ENCODE measurements at regions not wholly inside any gene's neighbourhood (a gene's known extent, or its start where the extent isn't known, plus 50 kb on each side); places are given as distances from the start of the nearest gene placed in this dataset.

DNA sequence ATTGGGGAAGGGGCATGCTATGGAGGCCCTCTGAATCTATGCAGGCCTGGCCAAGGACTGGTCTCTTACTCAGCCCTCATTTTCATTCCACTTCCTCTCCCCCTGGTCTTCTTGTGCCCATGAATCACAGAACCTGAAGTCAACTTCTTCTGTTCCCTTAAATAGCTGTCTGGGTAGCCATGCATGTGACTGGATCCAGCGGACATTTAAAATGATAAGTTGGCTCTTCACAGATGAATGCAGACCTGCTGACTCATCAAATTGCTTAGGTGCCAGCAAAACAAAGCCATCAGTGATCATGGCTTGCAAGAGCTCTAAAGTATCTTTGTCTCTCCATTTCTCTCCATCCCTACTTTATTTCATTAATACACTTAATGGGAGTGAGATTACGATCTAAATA lies 90.1 kb upstream of the CADPS start (continued):
- TF ChIP-seq FOSL2 (IDR thresholded peaks at IDR 0.05; ENCODE audit: borderline replicate concordance, low read depth), result peak; percentile 35; the same call in 1 of the 2 replicates
- TF ChIP-seq TAF1 (IDR thresholded peaks at IDR 0.05; ENCODE audit: borderline replicate concordance, low read depth, low read length), result no peak
- TF ChIP-seq IRF3 (IDR thresholded peaks at IDR 0.05; ENCODE audit: low read depth, low read length), result no peak
- no peak for TF ChIP-seq RCOR1 (IDR thresholded peaks at IDR 0.05; ENCODE audit: low read length)
- TF ChIP-seq CTCF (IDR thresholded peaks at IDR 0.05), result no peak
- TF ChIP-seq MAX (IDR thresholded peaks at IDR 0.05; ENCODE audit: low read depth), result no peak
- TF ChIP-seq EZH2phosphoT487 (IDR thresholded peaks at IDR 0.05; ENCODE audit: borderline replicate concordance, low read depth), result no peak
- TF ChIP-seq NRF1 (IDR thresholded peaks at IDR 0.05; ENCODE audit: low read depth, low read length), result no peak

- H3K4me1 ChIP-seq (ENCODE audit: control insufficient read depth in 1 of 2, insufficient read depth in 2 of 2, low read depth in 1 of 2, low read length in 1 of 2), result peaks cover 0 to 6% of the 10 kb centered on the region in 2 experiments; a peak in 1 of 4 replicates
- no peak overlapping the region for H3K4me3 ChIP-seq (ENCODE audit: low read depth in 2 of 2, low read length in 1 of 2)
- H3K27ac ChIP-seq (ENCODE audit: low read depth in 2 of 2, low read length in 1 of 2), result peak overlapping the region in 1 of 2 experiments; percentile 52; a peak in 1 of 4 replicates
- ChIA-PET POLR2A (no interaction called here), CTCF (no interaction called here)
- WGBS (ENCODE audit: low lambda C conversion rate), result 23% methylated on average over 3 of the region's 3 CpGs
- H4K20me1 ChIP-seq (ENCODE audit: insufficient read depth), result no peaks in the 10 kb centered on the region
- H3K4me2 ChIP-seq, result no peak overlapping the region
- H3K9ac ChIP-seq, result no peak overlapping the region
- no peaks in the 10 kb centered on the region for H3K27me3 ChIP-seq (ENCODE audit: insufficient read depth)
- no peaks in the 10 kb centered on the region for H3K9me3 ChIP-seq
- H3K36me3 ChIP-seq (replicated peaks in 1 of 2; ENCODE audit: control insufficient read depth in 1 of 2, insufficient read depth in 2 of 2, low read length in 1 of 2), result no peaks in the 10 kb centered on the region
- H3K9me2 ChIP-seq, result no peaks in the 10 kb centered on the region
- no peaks in the 10 kb centered on the region for H3K79me2 ChIP-seq (ENCODE audit: insufficient read depth)
- no peak overlapping the region for H2AFZ ChIP-seq (ENCODE audit: low read depth)
- H3F3A ChIP-seq (replicated peaks; ENCODE audit: insufficient read depth), result no peaks in the 10 kb centered on the region
- peak; percentile 44 for TF ChIP-seq TCF12 (IDR thresholded peaks at IDR 0.05)
- TF ChIP-seq POLR2AphosphoS5 (IDR thresholded peaks at IDR 0.05; ENCODE audit: low read depth, low read length), result no peak
- TF ChIP-seq JUND (IDR thresholded peaks at IDR 0.05), result peak; percentile 56
- peak; percentile 83 for TF ChIP-seq PBX3 (IDR thresholded peaks at IDR 0.05)
- no peak for TF ChIP-seq ELF1 (IDR thresholded peaks at IDR 0.05)
- TF ChIP-seq TEAD4 (IDR thresholded peaks at IDR 0.05; ENCODE audit: borderline replicate concordance, insufficient read depth), result no peak
- peak in 1 of 2 experiments; percentile 41; a peak in 1 of 4 replicates for TF ChIP-seq EP300 (IDR thresholded peaks at IDR 0.05; ENCODE audit: borderline replicate concordance in 1 of 2, low read depth in 1 of 2, low read length in 1 of 2)
- no peak for TF ChIP-seq IRF3 (IDR thresholded peaks at IDR 0.05; ENCODE audit: low read depth, low read length)
- TF ChIP-seq YY1 (IDR thresholded peaks at IDR 0.05; ENCODE audit: low read depth), result no peak; the same call in 1 of the 2 replicates
- TF ChIP-seq FOSL2 (IDR thresholded peaks at IDR 0.05; ENCODE audit: borderline replicate concordance, low read depth), result peak; percentile 47; the same call in 1 of the 2 replicates
- TF ChIP-seq MEF2A (IDR thresholded peaks at IDR 0.05; ENCODE audit: borderline replicate concordance, low read depth), result no peak
- peak; percentile 24; the same call in 1 of the 2 replicates for TF ChIP-seq RXRA (IDR thresholded peaks at IDR 0.05; ENCODE audit: borderline replicate concordance, low read depth)
- DNase-seq, result no peak
These were observed 92.9 kb upstream of the CADPS start for GRCh38 chr3:62968128-62968527.

Measured in SK-N-SH (cell line).